Rectal smooth muscle tissue (tissue), 1 donor: ENCODE measurements at regions not wholly inside any gene's neighbourhood (a gene's known extent, or its start where the extent isn't known, plus 50 kb on each side); places are given as distances from the start of the nearest gene placed in this dataset.

Experiments
- H3K27ac ChIP-seq: one replicate; pipeline ENCODE4 v1.7.0; 2013; ENCODE audit warnings: low read depth, low read length, inconsistent platforms
- H3K27me3 ChIP-seq: one replicate; pipeline ENCODE4 v1.7.0; 2013; ENCODE audit warnings: low read length; ENCODE audit not compliant: control insufficient read depth, insufficient read depth
- H3K36me3 ChIP-seq: one replicate; pipeline ENCODE4 v1.7.0; 2013; ENCODE audit warnings: low read length; ENCODE audit not compliant: control insufficient read depth, insufficient read depth
- H3K4me1 ChIP-seq: one replicate; pipeline ENCODE4 v1.7.0; 2013; ENCODE audit warnings: low read length; ENCODE audit not compliant: control insufficient read depth, insufficient read depth
- H3K4me3 ChIP-seq: one replicate; pipeline ENCODE4 v1.7.0; 2013; ENCODE audit warnings: low read length
- H3K9ac ChIP-seq: one replicate; pipeline ENCODE4 v1.7.0; 2013; ENCODE audit warnings: low read length

DNA sequence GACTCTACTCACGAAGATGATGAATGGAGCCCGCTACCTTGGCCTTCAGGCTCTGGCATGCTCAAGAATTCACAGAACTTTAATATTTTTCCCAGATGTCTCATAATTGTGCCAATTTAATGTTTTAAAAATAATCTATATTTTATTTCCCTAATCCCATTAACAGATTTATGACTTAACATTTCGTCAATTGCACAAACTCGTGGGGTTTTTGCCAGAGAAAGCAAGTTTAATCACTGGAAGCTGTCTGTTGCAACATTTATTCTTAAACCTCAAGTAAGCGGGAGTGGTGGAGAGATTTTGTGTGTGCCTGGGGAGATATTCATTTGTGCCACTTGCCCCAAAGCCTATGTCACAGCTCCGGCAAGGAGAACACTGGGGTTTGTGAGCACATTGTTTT, 117.9 kb downstream of the TEX36 start:
- no peaks in the 10 kb centered on the region for H3K4me1 ChIP-seq
- no peak overlapping the region for H3K4me3 ChIP-seq
- no peaks in the 10 kb centered on the region for H3K27me3 ChIP-seq
- no peaks in the 10 kb centered on the region for H3K36me3 ChIP-seq
- H3K9ac ChIP-seq: no peak overlapping the region
- no peak overlapping the region for H3K27ac ChIP-seq

GRCh38 chr10:125564570-125564969, 118.4 kb downstream of the TEX36 start:
- Histone ChIP-seq H3K36me3 (no peaks in the 10 kb centered on the region), H3K27me3 (no peaks in the 10 kb centered on the region), H3K9ac (no peak overlapping the region), H3K4me3 (no peak overlapping the region), H3K27ac (no peak overlapping the region), H3K4me1 (no peaks in the 10 kb centered on the region)

DNA sequence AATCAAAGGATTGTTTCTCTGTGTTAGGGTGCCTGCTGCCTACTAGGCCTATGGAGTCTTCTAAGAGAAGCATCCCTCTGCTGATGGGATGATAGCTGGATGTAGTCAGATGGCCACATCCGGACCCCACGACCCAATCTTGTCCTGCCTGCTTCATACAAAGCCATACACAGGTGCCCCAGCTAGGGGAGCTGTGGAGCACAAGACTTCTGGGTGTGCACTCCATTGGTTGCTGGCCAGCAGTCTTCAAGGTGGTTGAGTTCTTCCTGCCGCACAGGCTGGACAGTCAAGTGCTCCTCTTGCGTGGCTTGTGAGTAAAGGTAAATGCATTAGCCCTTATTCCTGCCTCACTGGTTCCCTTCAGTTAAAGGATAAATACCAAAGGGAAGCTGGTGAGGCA, 120.2 kb downstream of the TEX36 start:
- H3K27me3 ChIP-seq: no peaks in the 10 kb centered on the region

GRCh38 chr10:125560947-125561346, 122.0 kb downstream of the TEX36 start:
- Histone ChIP-seq H3K4me1 (no peaks in the 10 kb centered on the region), H3K27me3 (no peaks in the 10 kb centered on the region), H3K4me3 (no peak overlapping the region), H3K36me3 (no peaks in the 10 kb centered on the region), H3K9ac (no peak overlapping the region), H3K27ac (no peak overlapping the region)

More for the DNA sequence above, 120.2 kb downstream of the TEX36 start:
- H3K4me3 ChIP-seq: no peak overlapping the region
- no peaks in the 10 kb centered on the region for H3K4me1 ChIP-seq
- H3K9ac ChIP-seq: no peak overlapping the region
- no peak overlapping the region for H3K27ac ChIP-seq
- H3K36me3 ChIP-seq: no peaks in the 10 kb centered on the region

DNA sequence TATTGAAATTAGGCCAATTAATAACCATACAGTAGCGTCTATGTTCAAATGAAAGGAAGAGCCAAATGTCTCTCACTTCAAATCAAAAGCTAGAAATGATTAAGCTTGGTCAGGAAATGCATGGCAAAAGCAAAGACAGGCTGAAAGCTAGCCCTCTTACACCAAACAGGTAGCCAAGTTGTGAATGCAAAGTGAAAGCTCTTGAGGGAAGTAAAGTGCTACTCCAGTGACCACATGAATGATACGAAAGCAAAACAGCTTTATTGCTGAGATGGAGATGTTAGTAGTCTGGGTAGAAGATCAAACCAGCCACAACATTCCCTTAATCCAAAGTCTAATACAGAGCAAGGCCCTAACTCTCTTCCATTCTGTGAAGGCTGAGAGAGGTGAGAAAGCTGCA, 123.8 kb downstream of the TEX36 start:
- Histone ChIP-seq H3K9ac (no peak overlapping the region), H3K27me3 (no peaks in the 10 kb centered on the region)

GRCh38 chr10:125557801-125558505, 125.0 kb downstream of the TEX36 start:
- H3K27me3 ChIP-seq: no peaks in the 10 kb centered on the region
- H3K4me3 ChIP-seq: no peak overlapping the region
- no peaks in the 10 kb centered on the region for H3K4me1 ChIP-seq
- no peak overlapping the region for H3K9ac ChIP-seq
- no peaks in the 10 kb centered on the region for H3K36me3 ChIP-seq
- no peak overlapping the region for H3K27ac ChIP-seq

More for the DNA sequence above, 123.8 kb downstream of the TEX36 start:
- H3K4me3 ChIP-seq: no peak overlapping the region
- H3K36me3 ChIP-seq: no peaks in the 10 kb centered on the region
- H3K27ac ChIP-seq: no peak overlapping the region
- no peaks in the 10 kb centered on the region for H3K4me1 ChIP-seq

DNA sequence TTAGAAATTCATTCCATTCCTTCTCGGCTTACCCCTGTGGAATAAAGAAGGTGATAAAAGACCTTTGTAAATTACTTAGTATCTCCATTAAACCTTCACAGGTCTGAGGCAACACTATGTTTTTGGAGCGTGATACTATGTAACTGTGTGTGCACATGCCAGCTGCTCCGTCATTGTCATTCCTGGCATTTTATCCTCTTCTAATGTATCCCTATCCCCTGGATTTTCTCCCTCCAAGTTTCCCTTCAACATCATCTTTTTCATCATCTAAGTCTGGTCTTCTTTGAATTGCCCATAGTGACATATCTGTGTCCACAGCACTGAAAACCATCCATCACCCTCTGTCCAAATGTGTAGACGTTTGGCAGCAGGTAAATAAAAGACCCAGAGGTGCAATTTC, 125.7 kb downstream of the TEX36 start:
- Histone ChIP-seq H3K9ac (no peak overlapping the region), H3K27me3 (no peaks in the 10 kb centered on the region)

GRCh38 chr10:125556882-125557281, 126.1 kb downstream of the TEX36 start:
- H3K27ac ChIP-seq: no peak overlapping the region

More for the DNA sequence above, 125.7 kb downstream of the TEX36 start:
- Histone ChIP-seq H3K4me1 (no peaks in the 10 kb centered on the region), H3K27ac (no peak overlapping the region), H3K36me3 (no peaks in the 10 kb centered on the region), H3K4me3 (no peak overlapping the region)

GRCh38 chr10:125555743-125556142, 127.2 kb downstream of the TEX36 start:
- Histone ChIP-seq H3K4me3 (no peak overlapping the region), H3K27me3 (no peaks in the 10 kb centered on the region), H3K27ac (no peak overlapping the region), H3K9ac (no peak overlapping the region), H3K4me1 (no peaks in the 10 kb centered on the region), H3K36me3 (no peaks in the 10 kb centered on the region)

More at GRCh38 chr10:125556882-125557281, 126.1 kb downstream of the TEX36 start:
- H3K9ac ChIP-seq: no peak overlapping the region
- H3K4me3 ChIP-seq: no peak overlapping the region
- no peaks in the 10 kb centered on the region for H3K4me1 ChIP-seq
- no peaks in the 10 kb centered on the region for H3K36me3 ChIP-seq
- no peaks in the 10 kb centered on the region for H3K27me3 ChIP-seq

DNA sequence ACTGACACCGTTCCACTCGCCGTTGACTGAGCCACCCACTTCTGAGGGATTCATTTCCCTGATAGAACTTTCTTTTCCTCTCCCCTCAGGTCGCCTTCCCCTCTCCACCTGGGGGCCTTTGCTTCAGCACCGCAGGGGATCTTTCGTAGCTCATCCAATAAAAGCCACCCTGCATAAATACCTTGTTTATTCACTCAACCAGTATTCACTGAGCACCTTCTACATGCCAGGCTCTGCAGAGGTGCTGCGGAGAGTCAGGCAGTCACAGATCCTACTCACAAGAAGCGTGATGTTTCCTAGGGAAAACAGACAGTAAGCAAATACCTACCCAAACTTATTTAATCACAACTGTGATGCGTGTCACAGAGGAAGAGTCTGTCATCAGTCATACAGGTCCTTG, 127.7 kb downstream of the TEX36 start:
- no peak overlapping the region for H3K27ac ChIP-seq
- H3K4me3 ChIP-seq: no peak overlapping the region
- no peaks in the 10 kb centered on the region for H3K27me3 ChIP-seq
- H3K9ac ChIP-seq: no peak overlapping the region
- H3K4me1 ChIP-seq: no peaks in the 10 kb centered on the region
- H3K36me3 ChIP-seq: no peaks in the 10 kb centered on the region

GRCh38 chr10:125554753-125555152, 128.2 kb downstream of the TEX36 start:
- no peaks in the 10 kb centered on the region for H3K27me3 ChIP-seq

GRCh38 chr10:125554016-125554703, 128.8 kb downstream of the TEX36 start:
- H3K9ac ChIP-seq: no peak overlapping the region
- no peaks in the 10 kb centered on the region for H3K36me3 ChIP-seq
- H3K27me3 ChIP-seq: no peaks in the 10 kb centered on the region
- H3K27ac ChIP-seq: no peak overlapping the region
- no peaks in the 10 kb centered on the region for H3K4me1 ChIP-seq
- no peak overlapping the region for H3K4me3 ChIP-seq

More at GRCh38 chr10:125554753-125555152, 128.2 kb downstream of the TEX36 start:
- Histone ChIP-seq H3K4me1 (no peaks in the 10 kb centered on the region), H3K4me3 (no peak overlapping the region), H3K9ac (no peak overlapping the region), H3K36me3 (no peaks in the 10 kb centered on the region), H3K27ac (no peak overlapping the region)

DNA sequence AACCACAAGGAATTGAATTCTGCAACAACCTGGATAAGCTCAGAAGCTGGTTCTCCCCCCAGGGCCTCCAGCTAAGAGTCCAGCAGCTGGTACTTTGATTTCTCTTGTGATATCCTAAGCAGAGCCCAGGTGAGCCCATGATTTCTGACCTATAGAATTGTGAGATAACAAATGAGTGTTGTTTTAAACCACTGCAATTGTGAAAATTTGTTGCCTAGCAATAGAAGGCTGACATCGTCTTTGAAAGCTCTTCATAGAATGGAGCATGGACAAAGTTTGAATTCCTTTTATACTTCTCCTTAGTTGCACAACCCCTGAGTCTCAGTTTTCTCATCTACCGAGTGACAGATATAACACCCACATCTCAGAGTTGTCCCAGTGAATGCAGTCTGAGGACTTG, 129.9 kb downstream of the TEX36 start:
- Histone ChIP-seq H3K27ac (no peak overlapping the region), H3K27me3 (no peaks in the 10 kb centered on the region), H3K4me1 (no peaks in the 10 kb centered on the region), H3K4me3 (no peak overlapping the region), H3K9ac (no peak overlapping the region), H3K36me3 (no peaks in the 10 kb centered on the region)
